ENCODE measurements at regions not wholly inside any gene's neighbourhood (a gene's known extent, or its start where the extent isn't known, plus 50 kb on each side); places are given as distances from the start of the nearest gene placed in this dataset.

DNA sequence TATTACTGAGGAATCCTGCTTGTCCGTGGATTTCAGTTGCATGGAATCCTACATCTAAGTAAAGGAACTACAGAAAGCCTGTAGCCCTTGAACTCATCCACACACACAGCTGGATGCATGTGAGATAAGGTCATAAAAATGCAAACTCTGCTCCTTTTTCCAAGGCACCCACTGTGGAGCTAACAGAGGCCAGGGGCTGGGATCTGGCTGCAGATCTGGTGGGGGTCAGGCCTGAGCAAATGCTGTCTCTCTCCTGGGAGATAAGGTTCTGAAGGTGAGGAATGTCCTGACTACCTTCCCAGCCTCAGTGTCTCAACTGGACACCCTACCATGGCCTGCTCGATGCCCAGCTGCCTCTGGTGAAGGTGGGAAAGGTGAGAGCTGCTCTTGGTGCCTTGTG lies 321.5 kb downstream of the LRFN2 start:
- no peak for DNase-seq

DNA sequence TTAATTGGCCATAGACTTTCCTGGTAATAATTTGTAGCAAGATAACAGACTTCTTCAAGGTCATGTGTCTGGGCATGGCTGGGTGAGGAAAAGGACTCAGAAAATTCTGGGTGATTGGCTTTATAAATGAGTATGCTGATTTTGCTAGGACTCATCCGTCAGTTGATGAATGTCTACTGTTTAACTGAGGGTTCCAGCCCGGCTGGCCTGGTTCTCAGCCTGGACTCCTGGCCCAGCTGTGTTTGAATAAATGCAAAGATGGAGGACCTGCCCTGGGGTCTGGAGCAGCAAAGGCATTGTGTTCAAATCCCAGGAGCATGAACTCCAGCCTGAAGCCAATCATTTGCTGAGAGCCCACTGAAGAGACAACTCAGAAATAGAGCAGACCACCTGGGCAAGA lies 323.2 kb downstream of the LRFN2 start:
- DNase-seq = no peak

DNA sequence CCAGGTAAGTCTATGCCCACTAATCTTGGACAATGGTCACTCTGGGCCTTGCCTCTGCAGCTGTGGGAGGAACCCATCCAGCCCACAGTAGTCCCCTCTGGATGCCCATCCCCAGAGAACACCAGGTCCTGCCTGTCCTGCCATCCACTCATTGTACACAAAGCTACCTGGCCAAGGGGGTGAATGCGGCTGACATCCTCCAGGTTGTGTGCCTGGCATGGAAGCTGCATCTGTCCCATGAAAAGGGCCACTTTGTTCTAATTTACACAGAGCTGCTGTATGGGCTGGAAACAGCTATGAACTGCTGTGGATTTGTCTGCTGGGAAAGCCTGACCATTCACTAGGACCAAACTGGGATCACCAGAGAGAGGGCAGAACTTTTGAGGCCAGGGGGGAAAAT lies 324.8 kb downstream of the LRFN2 start:
- no peak for DNase-seq

DNA sequence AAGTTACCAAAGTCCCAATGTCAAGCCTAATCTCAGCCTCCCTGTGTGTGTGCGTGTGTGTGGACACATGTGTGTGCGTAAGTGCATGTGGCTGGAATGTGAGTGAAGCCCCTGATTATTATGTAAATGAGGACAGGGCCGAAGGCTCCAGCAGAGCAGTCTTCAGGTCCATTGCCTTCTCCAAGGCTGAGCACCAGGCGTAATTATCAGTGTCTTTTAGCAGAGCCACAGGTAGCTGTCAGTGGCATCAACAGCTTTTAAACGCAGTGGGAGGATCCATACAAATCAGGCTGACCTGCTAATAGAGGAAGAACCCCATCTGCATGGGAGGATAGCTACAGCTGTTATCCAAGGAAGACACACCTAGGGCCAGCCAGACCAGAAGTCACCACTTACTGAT lies 324.3 kb upstream of the MOCS1 start:
- DNase-seq = no peak

DNA sequence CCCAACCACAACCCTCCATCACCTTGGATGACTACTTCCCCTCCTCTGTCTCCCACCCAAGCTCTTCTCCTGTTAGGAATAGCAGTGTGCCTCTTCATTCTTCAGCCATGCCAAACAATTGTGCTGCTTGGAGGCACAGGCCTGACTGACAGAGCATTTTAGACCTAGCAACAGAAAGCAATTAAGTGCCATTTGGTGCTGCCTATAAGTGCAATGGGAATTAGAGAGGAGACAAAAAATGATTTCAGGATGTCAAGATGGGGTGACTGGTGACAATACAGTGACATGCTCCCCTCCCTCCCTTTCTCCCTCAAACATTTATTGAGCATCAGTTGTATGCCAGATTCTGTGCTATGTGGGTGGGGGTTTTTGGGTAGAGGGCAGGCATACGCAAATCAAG lies 322.6 kb upstream of the MOCS1 start:
- DNase-seq = no peak

DNA sequence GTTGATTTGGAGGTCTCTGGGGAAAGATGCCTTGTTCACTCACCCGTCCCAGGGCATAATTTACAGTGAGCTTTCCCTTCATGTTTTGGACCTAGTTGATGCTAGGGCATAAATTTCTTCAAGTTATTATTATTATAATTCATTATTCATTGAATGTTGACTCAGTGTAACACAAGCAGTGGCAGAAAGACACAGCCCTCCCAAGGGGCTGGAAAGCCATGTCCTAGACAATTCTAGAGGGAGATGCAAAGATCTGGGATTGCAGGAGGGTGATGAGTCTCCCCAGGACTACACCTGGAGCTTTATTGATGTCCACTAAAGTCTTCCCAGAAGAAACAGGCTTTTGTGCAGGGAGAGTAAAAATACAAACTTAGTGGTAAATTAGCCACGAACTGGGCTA lies 322.0 kb upstream of the MOCS1 start:
- DNase-seq = no peak

DNA sequence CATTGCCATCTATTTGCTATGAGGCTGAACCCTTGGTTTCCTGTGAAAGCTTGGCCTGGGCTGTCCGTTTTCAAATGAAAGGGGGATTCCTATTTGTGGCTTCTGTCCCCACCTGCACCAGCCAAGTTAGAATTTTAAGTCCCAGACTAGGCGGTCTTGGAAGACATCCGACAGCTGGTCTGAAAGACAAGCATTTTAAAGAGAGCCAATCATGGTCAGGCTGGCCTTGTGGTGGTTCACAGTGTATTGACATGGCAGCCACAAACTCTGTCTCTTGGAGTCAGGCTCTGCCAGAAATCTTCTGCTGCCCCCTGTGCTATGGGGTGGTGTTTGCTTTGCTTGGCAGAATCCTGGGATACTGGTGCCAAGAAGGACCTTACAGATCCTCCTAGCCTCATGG lies 319.2 kb upstream of the MOCS1 start:
- DNase-seq = no peak

DNA sequence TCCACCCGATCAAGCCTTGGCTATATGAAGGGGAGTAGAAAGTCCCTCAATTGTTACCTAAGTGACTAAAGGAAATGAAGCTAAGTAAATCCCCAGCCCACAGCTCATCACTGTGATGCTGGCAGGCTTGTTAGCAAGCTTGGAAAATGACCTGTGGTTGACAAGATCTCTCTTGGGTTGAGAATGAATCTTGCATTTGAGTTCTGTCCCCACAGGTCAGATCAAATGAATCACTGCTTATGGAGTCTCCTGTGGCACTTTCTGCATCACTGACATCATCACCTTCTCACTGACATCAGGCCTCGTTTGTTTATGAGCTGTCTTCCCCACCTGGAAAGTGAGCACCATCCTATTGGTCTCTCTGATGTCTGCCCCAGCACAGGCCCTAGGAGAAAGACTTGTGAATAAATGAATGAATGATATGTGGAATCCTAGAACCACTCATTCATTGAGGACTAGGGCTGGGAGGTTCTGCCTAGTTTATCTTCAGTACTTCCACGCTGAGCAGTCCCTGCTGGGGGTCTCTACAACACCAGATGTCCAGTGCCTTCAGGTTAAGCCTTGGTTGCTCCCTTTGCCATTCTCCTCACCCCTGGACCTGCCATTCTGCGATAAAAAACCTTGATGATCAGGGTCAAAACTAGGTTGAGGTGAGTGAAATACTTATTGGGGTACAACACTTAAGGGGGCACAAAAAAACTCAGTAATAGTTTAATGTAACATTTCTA lies 318.4 kb upstream of the MOCS1 start:
- DNase-seq = no peak

DNA sequence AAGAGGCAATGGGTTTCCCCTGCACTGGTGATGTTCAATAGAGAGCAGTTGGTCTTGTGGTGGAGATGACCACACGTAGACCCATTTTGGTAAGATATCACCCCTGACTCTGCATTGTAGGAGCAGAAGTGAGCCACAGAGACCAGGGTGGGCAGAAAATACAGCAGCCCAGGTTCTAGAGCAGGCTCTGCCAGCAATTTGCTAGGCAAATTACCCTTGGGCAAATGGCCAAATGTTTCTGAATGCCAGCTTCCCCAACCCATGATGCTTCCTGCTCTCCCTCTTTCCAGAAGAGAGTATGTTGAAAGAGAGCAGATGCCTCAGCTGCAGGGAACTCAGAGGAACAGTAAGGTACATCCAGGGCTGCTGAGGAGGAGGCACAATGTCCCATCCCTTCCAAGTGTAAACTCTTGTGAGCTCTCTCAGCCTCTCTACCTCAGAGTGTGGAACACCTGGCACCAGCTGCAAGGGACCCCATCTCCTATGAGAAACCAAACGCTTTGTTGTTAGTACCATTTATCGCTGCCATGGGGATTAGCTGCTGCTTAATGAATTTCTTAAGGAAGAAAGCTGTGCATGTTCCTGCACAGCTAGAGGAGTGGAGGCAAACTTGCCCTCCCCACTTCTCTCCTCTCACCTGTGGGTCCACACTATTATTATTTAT lies 317.5 kb upstream of the MOCS1 start:
- DNase-seq = no peak

DNA sequence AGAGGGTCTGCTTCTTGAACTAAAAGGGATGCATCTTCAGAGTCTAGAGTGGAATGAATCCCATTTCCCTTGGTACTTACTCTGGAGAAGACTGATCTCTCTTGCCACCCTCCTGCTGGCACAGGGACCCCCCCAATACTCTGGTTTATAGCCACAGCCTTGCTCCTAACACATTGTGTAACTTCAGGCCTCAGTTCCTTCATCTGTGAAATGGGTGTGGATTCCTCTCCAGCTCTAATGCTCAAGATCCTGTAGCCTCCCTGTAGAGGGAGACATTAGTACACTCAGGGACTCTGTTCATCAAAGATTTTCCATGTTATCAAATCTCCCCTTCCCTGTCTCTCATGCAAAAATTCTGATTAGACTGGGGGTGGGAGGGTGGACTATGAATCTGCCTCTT lies 315.7 kb upstream of the MOCS1 start:
- no peak for DNase-seq

DNA sequence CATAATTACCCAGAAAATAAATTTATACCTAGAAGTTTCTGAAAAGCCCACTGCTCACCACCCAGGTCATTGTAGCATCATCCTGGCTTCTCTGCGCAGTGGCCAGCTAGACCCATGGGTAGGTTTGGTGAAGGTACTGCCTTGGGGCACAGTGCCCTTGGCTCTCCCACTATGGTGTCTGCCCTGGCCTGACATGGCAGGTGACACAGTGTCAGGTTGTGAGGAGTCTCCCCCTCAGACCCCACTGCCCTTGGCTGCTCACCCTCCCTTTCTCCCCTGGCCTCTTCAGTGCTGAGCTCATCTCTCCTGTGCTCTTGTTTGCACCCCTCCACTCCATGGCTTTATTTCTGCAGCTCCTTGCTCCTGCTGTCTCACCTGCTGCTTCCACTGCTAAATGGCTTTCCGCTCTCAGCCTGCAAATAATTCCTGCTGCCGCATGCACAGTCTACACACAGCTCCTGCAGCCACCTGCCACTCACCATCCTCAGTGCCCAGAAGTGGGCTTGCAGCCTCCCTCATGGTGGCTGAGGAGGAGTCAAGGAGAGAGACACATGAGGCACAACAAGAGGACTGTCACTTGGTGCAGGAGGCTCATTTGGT lies 313.4 kb upstream of the MOCS1 start:
- DNase-seq = no peak

DNA sequence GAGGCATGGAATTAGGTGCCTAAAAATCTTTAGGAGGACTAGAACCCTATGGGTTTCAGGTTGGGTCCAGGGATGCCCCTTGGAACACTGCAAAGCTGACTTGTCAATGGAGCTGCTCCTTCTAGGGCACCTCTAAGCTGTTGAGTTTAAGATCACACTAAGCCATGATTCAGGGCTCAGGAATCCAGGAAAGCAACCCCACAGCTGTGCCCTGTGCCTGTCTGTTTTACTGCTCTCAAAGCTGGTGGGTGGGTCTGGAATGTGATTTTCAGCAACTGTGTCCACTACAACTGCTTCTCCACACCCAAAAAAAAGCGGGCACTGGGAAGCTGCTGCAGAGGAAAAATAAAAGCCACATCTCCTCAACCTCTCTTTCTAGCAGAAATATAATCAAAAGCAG lies 310.4 kb upstream of the MOCS1 start:
- DNase-seq = no peak

DNA sequence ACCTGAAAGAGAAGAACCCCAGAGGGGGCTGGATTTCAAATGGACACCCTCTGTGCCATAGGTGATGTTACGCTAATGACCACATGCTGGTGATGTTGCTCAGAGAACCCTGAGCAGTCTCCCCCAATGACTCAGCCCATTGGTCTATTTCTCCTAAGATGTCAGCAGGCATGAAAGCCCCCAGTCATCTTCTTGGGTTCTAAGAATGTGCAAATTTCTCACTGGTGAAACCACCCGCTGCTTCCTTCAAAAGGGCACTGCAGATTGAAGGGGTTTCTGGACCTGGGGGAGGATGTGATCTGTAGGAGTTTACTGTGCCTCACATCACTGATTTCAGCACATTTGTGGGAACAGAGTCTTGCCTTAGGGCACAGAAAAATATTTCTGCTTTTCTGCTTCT lies 298.4 kb upstream of the MOCS1 start:
- no peak for DNase-seq

DNA sequence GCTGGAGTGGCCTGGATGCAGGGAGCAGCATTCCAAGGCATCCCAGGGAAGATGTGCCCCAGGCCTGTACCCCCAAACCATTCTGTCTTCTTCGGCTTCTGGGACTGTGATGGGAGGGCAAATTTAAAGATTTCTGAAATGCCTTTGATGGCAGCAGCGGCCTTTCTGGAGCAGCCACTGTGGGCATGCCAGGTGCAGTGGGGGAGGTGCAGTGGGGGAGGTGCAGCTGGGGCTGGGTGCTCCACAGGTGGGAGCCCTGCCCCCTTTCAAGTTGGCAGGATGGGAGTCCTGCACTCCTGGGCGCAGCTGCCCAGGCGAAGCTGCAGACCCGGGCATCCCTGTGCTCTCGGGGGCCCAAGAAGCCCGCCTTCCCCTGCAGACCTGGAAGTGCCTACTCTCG lies 293.5 kb upstream of the MOCS1 start:
- DNase-seq = no peak

DNA sequence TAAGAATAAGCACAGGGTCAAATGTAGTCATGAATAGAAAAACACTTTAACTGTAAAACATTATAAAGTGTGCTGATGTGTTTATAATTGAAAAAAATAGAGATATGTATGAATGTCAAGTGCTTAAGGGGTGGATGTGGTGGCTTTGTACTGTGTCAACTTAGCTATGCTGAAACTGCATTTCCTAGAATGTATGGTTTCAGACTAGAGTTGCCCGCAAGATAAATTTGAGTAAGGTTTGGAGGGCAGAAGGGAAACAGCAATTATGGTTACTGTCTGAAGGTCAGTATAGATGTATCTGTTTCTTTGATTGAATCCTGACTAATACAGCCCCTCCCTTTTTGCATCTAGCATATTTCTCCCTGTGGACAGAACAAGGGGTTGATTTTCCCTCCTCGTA lies 288.1 kb upstream of the MOCS1 start:
- DNase-seq = no peak

DNA sequence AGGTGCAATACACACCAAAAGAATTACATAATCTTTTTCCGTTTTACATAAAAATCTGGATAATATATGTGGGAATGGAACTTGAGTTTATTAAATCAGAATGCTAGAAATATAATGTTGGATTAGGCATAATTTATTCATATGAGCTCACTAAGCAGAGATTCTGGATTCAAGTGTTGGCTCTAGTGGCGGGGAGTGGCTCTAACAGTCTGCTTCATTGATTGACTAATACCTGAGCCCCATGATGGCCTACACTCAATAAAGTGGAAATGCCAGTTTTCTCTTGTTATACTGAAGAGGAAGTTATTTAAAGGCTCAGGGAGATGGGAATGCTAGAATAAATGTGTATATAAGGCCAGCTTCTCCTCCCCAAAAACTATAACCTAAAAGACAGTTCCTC lies 285.5 kb upstream of the MOCS1 start:
- DNase-seq = no peak

DNA sequence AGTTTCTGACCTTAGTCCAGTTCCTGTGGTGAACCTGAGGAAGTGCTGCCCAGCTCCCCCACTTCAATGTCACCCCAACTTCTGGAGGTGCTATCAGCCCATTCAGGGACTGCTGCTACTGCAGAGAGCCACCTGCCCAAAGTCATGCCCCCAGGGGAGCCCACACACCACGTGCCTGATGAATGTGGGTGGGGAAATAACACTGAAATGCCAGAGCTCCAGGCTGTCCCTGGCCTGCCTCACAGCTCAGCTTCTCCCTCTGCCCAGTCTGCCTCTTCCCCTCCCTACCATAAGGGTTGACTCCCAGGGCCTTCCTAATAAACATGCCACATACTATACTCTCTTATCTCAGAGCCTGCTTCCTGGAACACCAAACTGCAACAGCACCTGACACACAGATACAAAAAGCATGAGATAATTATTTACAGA lies 276.4 kb upstream of the MOCS1 start:
- DNase-seq = no peak

DNA sequence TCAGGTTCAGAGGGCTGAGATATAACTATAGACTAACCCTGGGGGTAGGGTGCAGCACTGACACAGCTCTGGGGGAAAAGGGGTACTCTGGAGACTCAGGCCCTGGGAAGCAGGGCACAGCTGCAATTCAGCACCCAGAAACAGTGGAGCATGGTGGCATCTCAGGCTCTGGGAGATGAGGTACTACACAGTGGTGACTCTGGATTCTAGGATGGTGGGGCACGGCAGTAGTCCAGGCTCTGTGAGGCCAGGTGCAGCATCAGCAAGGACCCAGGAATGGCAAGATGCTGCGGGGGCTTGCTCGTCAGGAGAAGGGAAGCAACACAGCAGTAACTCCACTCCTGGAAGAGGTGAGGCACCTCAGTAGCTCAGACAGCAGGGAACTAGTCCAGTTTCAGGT lies 271.5 kb upstream of the MOCS1 start:
- DNase-seq = no peak

DNA sequence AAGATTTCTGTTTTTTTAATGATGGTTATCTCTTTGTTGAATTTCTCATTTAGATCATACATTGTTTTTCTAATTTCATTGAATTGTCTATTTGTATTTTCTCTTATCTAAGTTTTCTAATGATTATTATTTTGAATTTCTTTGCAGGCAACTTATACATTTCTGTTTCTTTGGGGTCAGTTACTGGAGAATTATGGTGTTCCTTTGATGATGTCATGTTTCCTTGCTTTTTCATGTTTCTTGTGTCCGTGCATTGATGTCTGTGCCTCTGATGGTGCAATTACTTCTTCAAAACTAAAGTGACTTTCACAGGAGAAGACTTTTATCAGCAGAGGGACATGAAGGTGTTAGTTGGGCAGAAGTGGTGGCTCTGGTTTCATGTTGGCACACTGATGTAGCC lies 270.7 kb upstream of the MOCS1 start:
- no peak for DNase-seq

DNA sequence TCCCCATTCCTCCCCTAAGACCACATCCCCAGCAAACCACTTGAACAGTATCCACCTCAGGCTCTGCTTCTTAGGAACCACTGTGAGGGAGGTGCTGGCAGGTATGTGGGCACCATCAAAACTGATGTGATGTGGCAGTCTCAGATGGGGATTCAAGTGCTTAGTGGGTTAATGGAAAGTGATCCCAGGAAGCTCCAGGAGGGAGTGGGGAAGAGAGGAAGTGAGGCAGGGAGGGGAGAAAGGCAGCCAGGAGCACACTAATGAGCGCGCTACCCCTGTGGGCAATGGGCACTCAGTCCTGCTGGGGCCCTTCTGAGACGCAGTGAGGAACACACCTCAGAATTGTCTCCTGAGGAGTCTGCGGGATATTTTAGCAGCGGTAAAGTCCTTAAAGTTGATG lies 263.1 kb upstream of the MOCS1 start:
- no peak for DNase-seq

DNA sequence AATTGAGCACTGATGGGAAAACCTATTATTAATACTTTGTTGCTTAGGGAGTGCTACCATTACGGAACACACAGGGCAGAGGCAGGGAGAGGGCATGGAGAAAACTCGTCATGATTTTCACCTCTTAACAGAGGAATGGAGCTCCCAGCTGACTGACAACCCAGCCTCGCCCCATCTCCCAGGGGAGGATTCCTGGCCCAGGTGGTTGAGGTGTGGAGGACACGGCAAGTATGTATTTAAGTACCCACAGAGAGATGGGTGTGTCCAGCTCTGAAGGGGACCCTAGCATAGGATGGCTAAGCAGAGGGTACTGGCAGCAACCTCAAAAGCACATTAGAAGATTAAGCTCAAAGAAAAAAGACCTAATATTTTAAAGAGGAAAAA lies 261.9 kb upstream of the MOCS1 start:
- no peak for DNase-seq

DNA sequence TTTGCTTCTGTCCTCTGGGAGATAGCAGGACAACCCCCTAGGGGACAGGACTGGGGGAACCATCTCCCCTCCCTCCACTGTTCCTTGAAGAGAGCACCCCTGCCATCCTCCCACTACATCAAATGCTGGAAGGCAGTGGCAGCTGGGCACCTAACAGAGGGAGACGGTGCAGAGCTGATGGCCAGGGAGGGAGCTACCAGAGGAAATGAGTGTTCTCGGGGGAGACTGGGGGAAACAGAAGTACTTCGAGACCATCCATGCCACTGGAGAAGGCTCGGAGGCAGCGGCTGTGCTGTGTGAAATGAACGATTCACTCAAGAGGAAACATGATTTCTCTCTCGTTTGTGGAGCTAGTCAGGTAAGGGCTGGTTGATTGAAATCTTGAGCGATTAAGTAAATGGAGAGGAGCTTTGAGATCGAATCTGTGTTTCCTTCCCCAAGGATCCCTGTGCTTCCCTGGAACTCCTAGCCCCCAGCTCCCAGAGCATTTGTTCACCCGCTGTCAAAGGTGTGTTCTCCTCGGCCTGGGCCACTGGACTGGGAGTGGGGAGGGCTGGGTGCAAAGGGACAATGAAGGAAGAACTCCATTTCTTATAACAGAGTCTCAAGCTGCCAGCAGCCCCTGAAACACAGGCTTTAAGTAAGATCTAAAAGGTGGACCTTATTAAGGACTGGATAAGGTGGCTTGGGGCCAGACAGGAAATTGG lies 261.3 kb upstream of the MOCS1 start:
- DNase-seq = no peak

DNA sequence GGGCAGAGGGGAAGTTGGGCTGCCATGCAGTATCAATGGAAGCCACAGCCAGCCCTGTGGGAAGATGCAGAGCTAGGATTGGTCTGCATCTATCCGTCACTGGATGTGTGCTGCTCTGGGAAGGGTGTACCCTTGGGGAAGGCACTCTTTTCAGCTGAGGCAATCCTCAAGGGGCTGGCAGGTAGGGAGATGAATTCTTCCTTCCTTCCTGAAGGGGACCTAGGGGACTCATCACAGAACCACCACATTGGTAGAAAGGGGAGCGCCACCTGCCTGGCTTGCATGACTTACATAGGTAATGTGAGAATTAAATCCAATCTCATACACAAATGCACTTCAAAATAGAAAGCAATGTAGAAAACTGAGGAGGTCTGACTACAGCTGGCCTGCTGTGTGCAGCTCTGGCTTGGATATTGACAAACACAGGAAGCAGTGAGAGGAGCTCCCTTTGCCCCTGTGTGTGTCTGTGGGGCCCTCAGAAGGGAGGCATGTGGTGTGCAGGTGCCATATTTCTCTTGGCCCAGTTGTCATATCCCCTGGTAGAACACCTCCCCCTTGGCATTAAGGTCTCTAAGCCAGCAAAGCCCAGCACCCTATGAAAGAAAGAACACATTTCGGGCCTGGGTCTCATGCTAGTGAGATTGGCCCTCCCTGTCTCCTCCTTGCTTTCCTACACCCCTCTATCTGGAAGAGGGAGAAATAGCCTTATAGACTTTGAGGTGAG lies 260.3 kb upstream of the MOCS1 start:
- no peak for DNase-seq

All from KG1 (cell line).